ENCODE measurements at regions not wholly inside any gene's neighbourhood (a gene's known extent, or its start where the extent isn't known, plus 50 kb on each side); places are given as distances from the start of the nearest gene placed in this dataset.
A peak's percentile ranks its signal among the peaks of the same experiment; 100 is the strongest.
"Not testable (repeated sequence)": the region's sequence is repeated elsewhere in the genome, so short reads cannot be mapped to it uniquely, and the experiment has no call there.

DNA sequence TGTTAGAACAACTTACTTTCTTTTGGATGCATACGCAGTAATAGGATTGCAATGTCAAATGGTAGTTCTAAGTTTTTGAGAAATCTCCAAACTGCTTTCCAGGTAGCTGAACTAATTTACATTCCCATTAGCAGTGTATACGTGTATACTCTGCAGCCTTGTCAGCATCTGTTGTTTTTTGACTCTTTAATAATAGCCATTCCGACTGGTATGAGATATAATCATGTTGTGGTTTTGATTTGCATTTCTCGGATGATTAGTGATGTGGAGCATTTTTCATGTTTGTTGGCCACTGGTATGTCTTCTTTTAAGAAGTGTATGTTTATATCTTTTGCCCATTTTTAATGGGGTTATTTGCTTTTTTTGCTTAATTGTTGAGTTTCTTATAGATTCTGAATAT, 76.9 kb upstream of the HNRNPA1L2 start:
- not testable (repeated sequence) for H3K36me3 Mint-ChIP-seq (ENCODE audit: insufficient read depth); DNase-seq (ENCODE audit: low spot score, unreplicated experiment); H3K4me1 Mint-ChIP-seq (ENCODE audit: low read depth); H3K27ac Mint-ChIP-seq; H3K27me3 Mint-ChIP-seq; H3K4me3 Mint-ChIP-seq (ENCODE audit: low read depth); H3K9me3 Mint-ChIP-seq (ENCODE audit: low read depth)

DNA sequence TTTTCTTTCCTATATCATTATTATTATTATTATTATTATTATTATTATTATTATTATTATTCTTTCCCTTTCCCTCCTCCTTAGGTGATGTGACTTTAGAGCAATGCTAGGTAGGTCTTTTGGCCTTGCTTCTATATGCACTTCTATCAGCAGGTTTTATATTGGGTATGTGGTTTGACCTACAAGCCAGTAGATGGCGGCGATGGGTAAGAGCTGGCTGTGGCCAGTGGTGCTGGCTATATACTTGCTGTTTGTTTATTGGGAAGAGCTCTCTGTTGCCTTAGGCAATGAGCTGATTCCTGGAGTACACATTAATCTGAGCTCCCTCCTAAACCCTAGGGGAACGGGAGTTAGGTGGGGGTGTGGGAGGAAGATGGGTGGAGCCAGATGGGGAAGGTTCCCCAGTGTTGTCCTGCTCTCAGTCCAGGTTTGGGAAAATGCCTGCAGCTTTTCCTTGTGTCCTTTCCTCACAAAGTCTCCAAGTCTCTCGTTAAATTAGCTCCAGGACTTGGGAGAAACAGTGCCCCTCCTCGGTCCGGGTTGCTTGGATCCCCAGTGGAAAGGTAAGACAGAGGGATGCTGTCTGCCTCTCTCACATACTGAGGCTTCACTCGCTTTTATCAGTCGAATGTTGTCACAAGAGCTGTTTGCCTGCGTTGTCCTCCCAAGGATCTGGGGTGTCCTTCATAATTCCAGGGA, 72.2 kb upstream of the HNRNPA1L2 start:
- DNase-seq (ENCODE audit: low spot score, unreplicated experiment), result peak; percentile 10
- H3K9me3 Mint-ChIP-seq (ENCODE audit: low read depth); H3K27ac Mint-ChIP-seq; H3K36me3 Mint-ChIP-seq (ENCODE audit: insufficient read depth); H3K4me3 Mint-ChIP-seq (ENCODE audit: low read depth); H3K4me1 Mint-ChIP-seq (ENCODE audit: low read depth); H3K27me3 Mint-ChIP-seq: not testable (repeated sequence)
- TF ChIP-seq, protein P1, sequence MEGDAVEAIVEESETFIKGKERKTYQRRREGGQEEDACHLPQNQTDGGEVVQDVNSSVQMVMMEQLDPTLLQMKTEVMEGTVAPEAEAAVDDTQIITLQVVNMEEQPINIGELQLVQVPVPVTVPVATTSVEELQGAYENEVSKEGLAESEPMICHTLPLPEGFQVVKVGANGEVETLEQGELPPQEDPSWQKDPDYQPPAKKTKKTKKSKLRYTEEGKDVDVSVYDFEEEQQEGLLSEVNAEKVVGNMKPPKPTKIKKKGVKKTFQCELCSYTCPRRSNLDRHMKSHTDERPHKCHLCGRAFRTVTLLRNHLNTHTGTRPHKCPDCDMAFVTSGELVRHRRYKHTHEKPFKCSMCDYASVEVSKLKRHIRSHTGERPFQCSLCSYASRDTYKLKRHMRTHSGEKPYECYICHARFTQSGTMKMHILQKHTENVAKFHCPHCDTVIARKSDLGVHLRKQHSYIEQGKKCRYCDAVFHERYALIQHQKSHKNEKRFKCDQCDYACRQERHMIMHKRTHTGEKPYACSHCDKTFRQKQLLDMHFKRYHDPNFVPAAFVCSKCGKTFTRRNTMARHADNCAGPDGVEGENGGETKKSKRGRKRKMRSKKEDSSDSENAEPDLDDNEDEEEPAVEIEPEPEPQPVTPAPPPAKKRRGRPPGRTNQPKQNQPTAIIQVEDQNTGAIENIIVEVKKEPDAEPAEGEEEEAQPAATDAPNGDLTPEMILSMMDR (IDR thresholded peaks at IDR 0.05; ENCODE audit: unreplicated experiment), result peak; percentile 57

DNA sequence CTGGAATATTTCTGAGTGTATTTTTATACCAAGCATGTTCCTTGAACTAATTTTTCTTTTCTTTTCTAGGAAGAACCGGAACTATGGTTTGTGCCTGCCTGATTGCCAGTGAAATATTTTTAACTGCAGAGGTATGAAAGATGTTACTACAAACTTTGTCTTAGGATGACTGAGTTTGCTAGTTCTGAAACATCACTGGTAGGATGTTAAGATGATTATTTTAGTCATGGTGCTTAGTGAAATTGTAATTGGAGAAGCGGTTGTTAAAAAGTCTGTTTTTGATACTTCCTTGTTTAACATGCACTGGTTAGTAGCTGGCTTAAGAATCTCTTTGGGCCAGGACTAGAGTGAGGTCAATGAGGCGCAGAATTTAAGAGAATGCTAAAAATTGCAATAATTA, 71.1 kb upstream of the HNRNPA1L2 start:
- DNase-seq (ENCODE audit: low spot score, unreplicated experiment); H3K4me3 Mint-ChIP-seq (ENCODE audit: low read depth); H3K9me3 Mint-ChIP-seq (ENCODE audit: low read depth); H3K27me3 Mint-ChIP-seq; H3K36me3 Mint-ChIP-seq (ENCODE audit: insufficient read depth); H3K27ac Mint-ChIP-seq; H3K4me1 Mint-ChIP-seq (ENCODE audit: low read depth): not testable (repeated sequence)

DNA sequence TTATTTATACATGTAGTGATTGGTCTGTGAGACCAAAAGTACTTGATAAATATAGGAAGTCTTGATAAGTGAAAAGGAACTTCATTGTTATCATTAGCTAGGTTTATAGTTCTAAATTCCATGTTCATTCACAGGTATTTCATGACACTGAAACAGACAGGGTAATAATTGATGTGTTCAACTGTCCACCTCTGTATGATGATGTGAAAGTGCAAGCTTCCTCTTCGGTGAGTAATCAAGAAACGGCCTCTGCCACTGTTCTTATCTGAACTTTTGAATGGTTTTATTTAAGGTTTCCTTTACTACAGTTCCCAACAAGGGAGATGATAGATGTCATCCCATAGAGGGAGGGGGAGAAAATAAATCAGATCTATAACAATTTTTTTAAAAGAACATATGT, 59.3 kb upstream of the HNRNPA1L2 start:
- not testable (repeated sequence) for DNase-seq (ENCODE audit: low spot score, unreplicated experiment); H3K27me3 Mint-ChIP-seq; H3K36me3 Mint-ChIP-seq (ENCODE audit: insufficient read depth); H3K9me3 Mint-ChIP-seq (ENCODE audit: low read depth); H3K4me1 Mint-ChIP-seq (ENCODE audit: low read depth); H3K4me3 Mint-ChIP-seq (ENCODE audit: low read depth); H3K27ac Mint-ChIP-seq
